GM10847 (cell line): ENCODE measurements at regions not wholly inside any gene's neighbourhood (a gene's known extent, or its start where the extent isn't known, plus 50 kb on each side); places are given as distances from the start of the nearest gene placed in this dataset.

Experiments used
- POLR2A ChIP-seq: IDR thresholded peaks from 2 replicates; pipeline ENCODE4 v1.6.1; 2011; ENCODE audit not compliant: insufficient read length; ENCODE audit errors: extremely low read depth

GRCh38 chr6:137779982-137780381 lies 87.1 kb upstream of the TNFAIP3 start:
- no peak for TF ChIP-seq POLR2A

DNA sequence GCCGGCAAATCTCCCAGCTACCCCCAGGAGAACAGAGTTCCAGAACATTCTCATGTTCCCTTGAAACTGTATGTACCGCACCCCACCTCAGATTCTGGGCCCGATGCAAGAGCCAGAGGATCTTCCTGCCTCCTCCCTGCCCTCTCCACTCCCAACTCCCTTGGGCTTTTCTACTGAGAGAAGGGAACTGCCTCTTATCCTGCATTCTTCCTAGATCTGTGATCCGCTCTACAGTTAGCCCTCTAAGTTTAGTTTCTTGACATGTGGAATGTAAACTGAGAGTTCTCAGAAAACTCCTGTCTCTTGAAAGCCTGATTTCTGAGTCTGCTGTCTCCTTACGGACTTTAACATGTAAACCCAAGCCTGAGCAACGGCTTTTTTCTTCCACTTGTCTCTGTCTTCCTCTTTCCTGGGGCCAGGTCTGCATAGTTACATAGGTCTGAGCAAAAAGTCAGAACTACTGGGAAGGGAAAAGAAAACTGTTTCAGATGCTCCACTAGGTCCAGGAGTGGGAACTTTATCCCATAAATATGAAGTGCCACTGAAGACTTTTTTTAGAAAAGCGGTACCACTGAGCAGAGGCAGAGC lies 86.5 kb upstream of the TNFAIP3 start:
- no peak for TF ChIP-seq POLR2A

DNA sequence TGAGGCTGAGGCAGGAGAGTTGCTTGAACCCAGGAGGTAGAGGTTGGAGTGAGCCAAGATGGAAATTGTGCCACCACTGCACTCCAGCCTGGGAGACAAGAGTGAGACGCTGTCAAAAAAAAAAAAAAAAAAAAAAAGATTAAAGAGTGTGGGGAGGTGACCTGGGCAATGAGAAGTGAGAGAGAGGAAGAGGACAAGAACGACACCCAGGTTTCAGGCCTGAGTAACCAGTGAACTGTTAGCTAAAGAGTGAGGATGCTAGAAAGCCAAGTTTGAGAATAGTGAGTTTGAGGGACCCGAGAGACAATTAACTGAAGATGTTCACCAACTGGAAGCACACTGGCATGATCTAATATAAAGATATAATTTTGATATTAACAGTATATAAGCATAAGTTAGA lies 85.4 kb upstream of the TNFAIP3 start:
- TF ChIP-seq POLR2A, result no peak

DNA sequence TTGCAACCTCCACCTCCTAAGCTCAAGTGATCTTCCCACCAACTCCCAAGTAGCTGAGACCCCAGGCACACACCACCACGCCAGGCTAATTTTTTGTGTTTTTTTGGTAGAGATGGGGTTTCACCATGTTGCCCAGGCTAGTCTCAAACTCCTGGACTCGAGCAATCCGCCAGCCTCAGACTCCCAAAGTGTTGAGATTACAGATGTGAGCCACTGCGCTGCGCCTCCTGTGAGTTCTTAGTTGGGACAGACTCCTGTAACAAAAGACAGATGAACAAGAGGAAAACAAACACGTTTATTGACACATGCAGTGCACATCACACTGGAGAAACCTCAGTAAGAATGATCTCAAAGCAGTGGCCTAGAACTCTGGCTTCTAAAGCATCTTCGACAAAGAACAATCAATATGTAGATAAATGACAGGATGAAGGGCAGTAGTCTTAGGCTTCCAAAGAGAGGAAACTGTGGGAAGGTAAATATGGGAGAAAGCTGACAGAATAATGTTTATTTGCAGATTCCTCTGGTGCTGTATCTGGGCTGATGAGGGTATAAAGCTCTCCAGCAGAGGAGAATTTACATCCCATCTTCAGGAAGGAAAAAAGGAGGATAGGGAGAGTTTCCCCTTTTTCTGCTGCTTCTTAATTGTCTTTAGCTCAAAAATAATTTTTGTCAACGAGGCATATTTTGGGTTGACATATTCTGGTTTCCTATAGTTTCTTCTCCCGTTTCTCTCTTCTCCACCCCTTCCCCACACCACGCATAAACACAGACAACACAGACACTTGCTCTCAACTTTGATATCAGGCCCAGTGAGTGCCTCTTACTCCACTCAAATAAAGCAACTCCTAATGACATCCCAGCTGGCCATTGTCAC lies 84.7 kb upstream of the TNFAIP3 start:
- no peak for TF ChIP-seq POLR2A

DNA sequence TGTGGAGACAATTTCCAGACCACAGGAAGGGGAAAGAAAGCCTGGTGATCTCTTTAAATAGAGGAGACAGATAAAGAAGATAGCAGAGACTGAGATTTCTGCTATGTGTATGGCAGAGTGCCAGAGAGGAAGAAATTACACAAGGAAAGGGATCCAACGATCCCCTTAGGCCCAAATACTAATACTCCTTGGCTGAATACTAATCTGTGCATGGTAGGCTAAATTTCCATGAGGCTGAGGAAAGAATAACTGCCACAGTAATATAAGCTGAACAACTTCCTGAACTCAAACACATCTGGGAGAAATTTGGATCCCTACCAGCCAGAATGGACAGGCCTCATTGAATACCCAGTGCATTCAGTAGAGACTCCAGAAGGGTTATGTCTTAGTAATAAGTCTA lies 83.3 kb upstream of the TNFAIP3 start:
- TF ChIP-seq POLR2A, result no peak

DNA sequence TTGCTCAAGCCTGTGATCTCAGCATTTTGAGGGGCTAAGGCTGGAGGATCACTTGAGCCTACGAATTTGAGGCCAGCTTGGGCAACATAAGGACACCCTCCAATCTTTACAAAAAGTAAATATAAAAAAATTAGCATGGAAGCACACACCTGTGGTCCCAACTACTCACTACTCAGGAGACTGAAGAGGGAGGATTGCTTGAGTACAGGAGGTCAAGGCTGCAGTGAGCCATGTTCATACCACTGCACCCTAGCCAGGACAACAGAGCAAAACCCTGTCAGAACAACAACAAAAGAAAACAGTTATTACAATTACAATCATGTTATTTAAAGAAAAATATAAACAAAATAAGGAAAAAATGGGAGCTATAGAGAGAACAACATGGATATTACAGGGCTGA lies 82.5 kb upstream of the TNFAIP3 start:
- no peak for TF ChIP-seq POLR2A

- TF ChIP-seq POLR2A, result no peak
These were observed 80.0 kb upstream of the TNFAIP3 start for GRCh38 chr6:137787016-137787415.

DNA sequence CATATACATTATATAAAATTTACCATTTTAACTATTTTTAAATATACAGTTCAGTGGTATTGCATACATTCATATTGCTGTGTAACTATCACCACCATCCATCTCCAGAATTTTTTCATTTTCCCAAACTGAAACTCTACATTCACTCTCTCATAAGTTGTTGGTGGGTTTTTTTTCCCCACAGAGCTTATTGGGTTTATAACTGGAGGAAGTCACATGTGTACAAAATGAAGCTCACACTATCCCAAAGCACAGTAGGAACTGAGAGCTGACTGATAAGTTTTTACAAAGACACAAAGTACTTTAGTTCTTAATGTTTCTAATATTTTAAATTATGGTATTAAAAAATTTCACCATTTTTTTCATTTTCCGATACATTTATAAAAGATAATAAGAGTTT lies 78.8 kb upstream of the TNFAIP3 start:
- TF ChIP-seq POLR2A, result no peak

DNA sequence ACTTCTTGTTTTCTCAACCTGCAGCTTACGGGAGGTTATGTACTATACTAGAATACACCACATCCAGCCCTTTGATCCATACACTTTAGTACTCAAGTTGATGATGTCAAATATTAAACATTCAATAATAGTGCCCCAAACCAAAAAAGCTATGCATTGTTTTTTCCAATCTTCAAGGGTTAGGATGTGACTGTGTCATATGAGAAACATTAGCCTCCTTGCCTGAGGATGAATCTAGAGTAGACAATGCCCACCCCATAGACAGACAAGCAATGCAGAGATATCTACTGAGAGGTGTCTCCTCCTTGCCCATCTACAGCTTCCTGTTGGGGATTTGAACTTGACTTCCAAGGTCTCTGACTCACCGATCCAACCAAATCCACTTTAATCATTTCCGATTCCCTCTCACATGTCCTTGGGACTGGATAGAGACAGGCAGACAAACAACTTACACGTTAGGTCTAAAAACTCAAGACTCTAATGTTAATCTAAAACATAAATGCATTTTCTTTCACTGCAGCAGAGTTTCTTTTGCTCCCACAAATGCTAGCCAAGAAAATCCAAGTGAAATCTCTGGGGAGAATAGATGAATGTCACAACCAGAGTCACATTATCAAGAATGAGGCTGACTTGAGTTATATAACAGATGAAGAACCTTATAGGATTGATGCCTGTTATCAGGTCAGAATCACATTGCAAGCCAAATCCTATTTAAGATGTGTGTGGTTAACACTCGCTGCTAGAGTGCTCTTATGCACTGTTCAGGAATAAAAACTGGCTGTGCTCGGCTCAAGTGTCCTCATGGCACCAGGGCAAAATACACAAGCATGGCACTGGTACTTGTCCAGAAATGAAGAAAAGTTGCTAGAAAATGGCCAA lies 75.5 kb upstream of the TNFAIP3 start:
- no peak for TF ChIP-seq POLR2A

- no peak for TF ChIP-seq POLR2A
These were observed 74.7 kb upstream of the TNFAIP3 start for GRCh38 chr6:137792160-137793033.

- no peak for TF ChIP-seq POLR2A
These were observed 73.1 kb upstream of the TNFAIP3 start for GRCh38 chr6:137793805-137794515.

- no peak for TF ChIP-seq POLR2A
These were observed 72.4 kb upstream of the TNFAIP3 start for GRCh38 chr6:137794516-137795201.

DNA sequence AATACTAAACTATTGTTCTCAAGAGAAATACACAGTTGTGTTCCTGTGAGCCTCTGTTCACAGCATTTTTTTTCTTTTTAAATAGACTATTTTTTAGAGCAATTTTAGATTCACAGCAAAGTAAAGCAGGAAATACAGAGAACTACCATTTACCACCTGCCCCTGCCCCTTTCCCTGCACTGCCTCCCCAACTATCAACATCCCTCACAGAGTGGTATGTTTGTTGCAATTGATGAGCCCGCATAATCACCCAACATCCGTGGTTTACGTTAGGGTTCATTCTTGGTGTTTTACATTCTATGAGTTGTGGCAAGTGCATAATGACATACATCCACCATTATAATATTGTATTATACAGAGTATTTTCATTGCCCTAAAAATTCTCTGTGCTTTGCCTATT lies 71.6 kb upstream of the TNFAIP3 start:
- TF ChIP-seq POLR2A, result no peak

- no peak for TF ChIP-seq POLR2A
These were observed 68.8 kb upstream of the TNFAIP3 start for GRCh38 chr6:137798261-137798660.
